K562 (cell line): ENCODE measurements at regions not wholly inside any gene's neighbourhood (a gene's known extent, or its start where the extent isn't known, plus 50 kb on each side); places are given as distances from the start of the nearest gene placed in this dataset.

Experiments
- CBFA2T2 ChIP-seq: fragments of 450-650 bp; conservative IDR thresholded peaks from 2 replicates; pipeline ENCODE4 v1.6.1; 2017; ENCODE audit warnings: mild to moderate bottlenecking
- CCNT2 ChIP-seq: IDR thresholded peaks from 2 replicates; pipeline ENCODE4 v1.6.1; 2011; ENCODE audit warnings: borderline replicate concordance, low read depth, mild to moderate bottlenecking, moderate library complexity, mixed read lengths, low read length; ENCODE audit not compliant: insufficient read length; ENCODE audit errors: extremely low read depth
- HDAC6 ChIP-seq: IDR thresholded peaks from 2 replicates; pipeline ENCODE4 v1.6.1; 2012; ENCODE audit warnings: low read depth, mild to moderate bottlenecking, control low read depth, inconsistent platforms, low read length, moderate library complexity
- HMG20A ChIP-seq: fragments of 450-650 bp; formaldehyde crosslinking; conservative IDR thresholded peaks from 2 replicates; pipeline ENCODE4 v1.4.0; 2020; ENCODE audit warnings: mild to moderate bottlenecking, mixed read lengths
- HMG20B ChIP-seq: fragments of 250-450 bp; sonication (Bioruptor Pico); IDR thresholded peaks from 2 replicates; pipeline ENCODE4 v1.5.0; 2021; ENCODE audit warnings: mild to moderate bottlenecking
- HNRNPK ChIP-seq: fragments of 200-400 bp; formaldehyde crosslinking; IDR thresholded peaks from one replicate; pipeline ENCODE4 v1.6.1; 2018; ENCODE audit warnings: mild to moderate bottlenecking, low read depth, low read length; ENCODE audit not compliant: poor library complexity, severe bottlenecking
- MYC ChIP-seq, 2 experiments: fragments of 250-450 bp in 1 of 2; sonication (Bioruptor Pico) in 1 of 2; IDR thresholded peaks; 2 replicates each; pipeline versions ENCODE4 v1.5.1 to v1.6.1; 2012 to 2021; ENCODE audit warnings: low read depth in 2 of 2, borderline replicate concordance in 1 of 2, improper control_type of control experiment in 1 of 2, low read length in 1 of 2, mild to moderate bottlenecking in 1 of 2, moderate library complexity in 1 of 2
- RAD21 ChIP-seq, 2 experiments: fragments of 250-450 bp in 1 of 2; fragments of 450-650 bp in 1 of 2; sonication (Bioruptor Pico) in 1 of 2; formaldehyde crosslinking in 1 of 2; IDR thresholded peaks in 1 of 2; conservative IDR thresholded peaks in 1 of 2; 2 replicates each; pipeline versions ENCODE4 v1.4.0 to v1.8.0; 2020 to 2022; ENCODE audit warnings: mild to moderate bottlenecking in 2 of 2, moderate library complexity in 1 of 2
- RBM14 ChIP-seq: fragments of 200-400 bp; formaldehyde crosslinking; IDR thresholded peaks from 2 replicates; pipeline ENCODE4 v1.6.1; 2018; ENCODE audit warnings: low read depth, mild to moderate bottlenecking, low read length, moderate library complexity, borderline replicate concordance; ENCODE audit not compliant: insufficient read depth
- SMARCA4 ChIP-seq: fragments of 450-650 bp; IDR thresholded peaks from 2 replicates; pipeline ENCODE4 v1.6.1; 2016
- SMARCE1 ChIP-seq: fragments of 450-650 bp; IDR thresholded peaks from 2 replicates; pipeline ENCODE4 v1.7.1; 2016; ENCODE audit warnings: mild to moderate bottlenecking
- SP2 ChIP-seq: IDR thresholded peaks from 2 replicates; pipeline ENCODE4 v1.6.1; 2011; ENCODE audit warnings: mild to moderate bottlenecking, low read depth, low read length, moderate library complexity; ENCODE audit not compliant: poor library complexity, severe bottlenecking; ENCODE audit errors: extremely low read depth
- STAT5A ChIP-seq: IDR thresholded peaks from 2 replicates; pipeline ENCODE4 v1.6.1; 2012; ENCODE audit warnings: low read length, inconsistent platforms, borderline replicate concordance
- YY1 ChIP-seq, 3 experiments: IDR thresholded peaks; 2 replicates each; pipeline ENCODE4 v1.6.1; 2011; ENCODE audit warnings: low read length in 2 of 3, mild to moderate bottlenecking in 2 of 3, moderate library complexity in 2 of 3, borderline replicate concordance in 1 of 3, control low read depth in 1 of 3, low read depth in 1 of 3; ENCODE audit not compliant: insufficient read depth in 3 of 3, insufficient replicate concordance in 2 of 3, control insufficient read depth in 1 of 3, insufficient read length in 1 of 3; ENCODE audit errors: extremely low read depth in 1 of 3
- TF ChIP-seq, protein P1 (sequence below): fragments of 450-650 bp; IDR thresholded peaks from 2 replicates; pipeline ENCODE4 v1.6.1; 2018; ENCODE audit not compliant: partially characterized antibody
- TF ChIP-seq, protein P2 (sequence below), 2 experiments: IDR thresholded peaks; 2 replicates each; pipeline ENCODE4 v1.6.1; 2011; ENCODE audit warnings: borderline replicate concordance in 1 of 2, control low read depth in 1 of 2, low read depth in 1 of 2, low read length in 1 of 2, mild to moderate bottlenecking in 1 of 2, mixed read lengths in 1 of 2, moderate library complexity in 1 of 2; ENCODE audit not compliant: insufficient read depth in 1 of 2, insufficient read length in 1 of 2, poor library complexity in 1 of 2, severe bottlenecking in 1 of 2; ENCODE audit errors: extremely low read depth in 1 of 2
- TF ChIP-seq, protein P3 (sequence below): sonication (generic); formaldehyde crosslinking; IDR thresholded peaks from 2 replicates; pipeline ENCODE4 v1.8.1; 2023; ENCODE audit warnings: mild to moderate bottlenecking, missing genetic modification reagents
- TF ChIP-seq, protein P4 (sequence below): fragments of 250-450 bp; sonication (Bioruptor Pico); IDR thresholded peaks from 2 replicates; pipeline ENCODE4 v1.5.0; 2021

DNA sequence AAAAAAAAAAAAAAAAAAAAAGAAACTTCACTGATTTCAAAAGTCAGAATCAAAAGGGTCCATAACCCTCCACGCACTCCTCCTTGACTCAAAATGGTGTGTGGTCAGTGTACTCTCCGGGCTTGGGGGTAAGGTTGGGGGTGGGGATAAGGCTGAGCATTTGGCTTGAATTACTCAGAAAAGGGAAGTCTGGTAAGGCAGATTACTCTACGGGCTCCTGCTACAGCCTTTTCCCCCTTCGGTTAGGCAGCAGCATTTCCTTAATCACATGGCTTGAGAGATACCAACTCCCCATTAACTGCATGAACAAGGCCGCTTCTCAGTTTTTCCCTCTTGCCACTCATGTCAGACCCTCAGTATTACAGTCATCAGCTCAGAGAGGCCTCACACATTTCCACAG lies 135.4 kb upstream of the DUSP21 start (continued):
- no peak for TF ChIP-seq SP2
- peak; percentile 29; the same call in 1 of the 2 replicates for TF ChIP-seq MYC (IDR thresholded peaks at IDR 0.05; ENCODE audit: low read depth, low read length)
- no peak for TF ChIP-seq MYC (CRISPR knock-in tag; IDR thresholded peaks at IDR 0.05; ENCODE audit: borderline replicate concordance, low read depth)
- no peak for TF ChIP-seq HMG20B (CRISPR knock-in tag)
- no peak for TF ChIP-seq RBM14
- TF ChIP-seq STAT5A, result peak; percentile 82
- peak; percentile 47; the same call in 1 of the 2 replicates for TF ChIP-seq CBFA2T2
- peak; percentile 55; the same call in 1 of the 2 replicates for TF ChIP-seq SMARCE1
- TF ChIP-seq CCNT2, result peak; percentile 32
- TF ChIP-seq, protein P1, sequence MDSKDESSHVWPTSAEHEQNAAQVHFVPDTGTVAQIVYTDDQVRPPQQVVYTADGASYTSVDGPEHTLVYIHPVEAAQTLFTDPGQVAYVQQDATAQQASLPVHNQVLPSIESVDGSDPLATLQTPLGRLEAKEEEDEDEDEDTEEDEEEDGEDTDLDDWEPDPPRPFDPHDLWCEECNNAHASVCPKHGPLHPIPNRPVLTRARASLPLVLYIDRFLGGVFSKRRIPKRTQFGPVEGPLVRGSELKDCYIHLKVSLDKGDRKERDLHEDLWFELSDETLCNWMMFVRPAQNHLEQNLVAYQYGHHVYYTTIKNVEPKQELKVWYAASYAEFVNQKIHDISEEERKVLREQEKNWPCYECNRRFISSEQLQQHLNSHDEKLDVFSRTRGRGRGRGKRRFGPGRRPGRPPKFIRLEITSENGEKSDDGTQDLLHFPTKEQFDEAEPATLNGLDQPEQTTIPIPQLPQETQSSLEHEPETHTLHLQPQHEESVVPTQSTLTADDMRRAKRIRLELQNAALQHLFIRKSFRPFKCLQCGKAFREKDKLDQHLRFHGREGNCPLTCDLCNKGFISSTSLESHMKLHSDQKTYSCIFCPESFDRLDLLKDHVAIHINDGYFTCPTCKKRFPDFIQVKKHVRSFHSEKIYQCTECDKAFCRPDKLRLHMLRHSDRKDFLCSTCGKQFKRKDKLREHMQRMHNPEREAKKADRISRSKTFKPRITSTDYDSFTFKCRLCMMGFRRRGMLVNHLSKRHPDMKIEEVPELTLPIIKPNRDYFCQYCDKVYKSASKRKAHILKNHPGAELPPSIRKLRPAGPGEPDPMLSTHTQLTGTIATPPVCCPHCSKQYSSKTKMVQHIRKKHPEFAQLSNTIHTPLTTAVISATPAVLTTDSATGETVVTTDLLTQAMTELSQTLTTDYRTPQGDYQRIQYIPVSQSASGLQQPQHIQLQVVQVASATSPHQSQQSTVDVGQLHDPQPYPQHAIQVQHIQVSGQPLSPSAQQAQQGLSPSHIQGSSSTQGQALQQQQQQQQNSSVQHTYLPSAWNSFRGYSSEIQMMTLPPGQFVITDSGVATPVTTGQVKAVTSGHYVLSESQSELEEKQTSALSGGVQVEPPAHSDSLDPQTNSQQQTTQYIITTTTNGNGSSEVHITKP, result peak; percentile 49
- no peak for TF ChIP-seq HDAC6
- no peak for TF ChIP-seq HNRNPK
- TF ChIP-seq, protein P2, sequence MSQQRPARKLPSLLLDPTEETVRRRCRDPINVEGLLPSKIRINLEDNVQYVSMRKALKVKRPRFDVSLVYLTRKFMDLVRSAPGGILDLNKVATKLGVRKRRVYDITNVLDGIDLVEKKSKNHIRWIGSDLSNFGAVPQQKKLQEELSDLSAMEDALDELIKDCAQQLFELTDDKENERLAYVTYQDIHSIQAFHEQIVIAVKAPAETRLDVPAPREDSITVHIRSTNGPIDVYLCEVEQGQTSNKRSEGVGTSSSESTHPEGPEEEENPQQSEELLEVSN (IDR thresholded peaks at IDR 0.05; ENCODE audit: borderline replicate concordance in 1 of 2, extremely low read depth in 1 of 2, insufficient read depth in 1 of 2, insufficient read length in 1 of 2, low read depth in 1 of 2, low read length in 1 of 2, poor library complexity in 1 of 2, severe bottlenecking in 1 of 2), result peak in 1 of 2 experiments; percentile 19
- TF ChIP-seq SMARCA4, result peak; percentile 62; the same call in 1 of the 2 replicates
- TF ChIP-seq, protein P3, sequence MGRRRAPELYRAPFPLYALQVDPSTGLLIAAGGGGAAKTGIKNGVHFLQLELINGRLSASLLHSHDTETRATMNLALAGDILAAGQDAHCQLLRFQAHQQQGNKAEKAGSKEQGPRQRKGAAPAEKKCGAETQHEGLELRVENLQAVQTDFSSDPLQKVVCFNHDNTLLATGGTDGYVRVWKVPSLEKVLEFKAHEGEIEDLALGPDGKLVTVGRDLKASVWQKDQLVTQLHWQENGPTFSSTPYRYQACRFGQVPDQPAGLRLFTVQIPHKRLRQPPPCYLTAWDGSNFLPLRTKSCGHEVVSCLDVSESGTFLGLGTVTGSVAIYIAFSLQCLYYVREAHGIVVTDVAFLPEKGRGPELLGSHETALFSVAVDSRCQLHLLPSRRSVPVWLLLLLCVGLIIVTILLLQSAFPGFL (CRISPR knock-in tag), result no peak
- TF ChIP-seq, protein P4, sequence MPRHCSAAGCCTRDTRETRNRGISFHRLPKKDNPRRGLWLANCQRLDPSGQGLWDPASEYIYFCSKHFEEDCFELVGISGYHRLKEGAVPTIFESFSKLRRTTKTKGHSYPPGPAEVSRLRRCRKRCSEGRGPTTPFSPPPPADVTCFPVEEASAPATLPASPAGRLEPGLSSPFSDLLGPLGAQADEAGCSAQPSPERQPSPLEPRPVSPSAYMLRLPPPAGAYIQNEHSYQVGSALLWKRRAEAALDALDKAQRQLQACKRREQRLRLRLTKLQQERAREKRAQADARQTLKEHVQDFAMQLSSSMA, result no peak
- TF ChIP-seq HMG20A (CRISPR knock-in tag), result no peak
- peak in 1 of 3 experiments; percentile 50 for TF ChIP-seq YY1 (IDR thresholded peaks at IDR 0.05; ENCODE audit: borderline replicate concordance in 1 of 3, control insufficient read depth in 1 of 3, extremely low read depth in 1 of 3, insufficient read depth in 3 of 3, insufficient read length in 1 of 3, insufficient replicate concordance in 2 of 3, low read depth in 1 of 3, low read length in 2 of 3)
- TF ChIP-seq RAD21 (CRISPR knock-in tag; conservative IDR thresholded peaks at IDR 0.05 in 1 of 2, IDR thresholded peaks at IDR 0.05 in 1 of 2), result 0 out of 4 replicates have a peak, but pooled peaks of 1 of the 2 experiments have one; percentile 13
